ENCODE measurements at regions not wholly inside any gene's neighbourhood (a gene's known extent, or its start where the extent isn't known, plus 50 kb on each side); places are given as distances from the start of the nearest gene placed in this dataset.

DNA sequence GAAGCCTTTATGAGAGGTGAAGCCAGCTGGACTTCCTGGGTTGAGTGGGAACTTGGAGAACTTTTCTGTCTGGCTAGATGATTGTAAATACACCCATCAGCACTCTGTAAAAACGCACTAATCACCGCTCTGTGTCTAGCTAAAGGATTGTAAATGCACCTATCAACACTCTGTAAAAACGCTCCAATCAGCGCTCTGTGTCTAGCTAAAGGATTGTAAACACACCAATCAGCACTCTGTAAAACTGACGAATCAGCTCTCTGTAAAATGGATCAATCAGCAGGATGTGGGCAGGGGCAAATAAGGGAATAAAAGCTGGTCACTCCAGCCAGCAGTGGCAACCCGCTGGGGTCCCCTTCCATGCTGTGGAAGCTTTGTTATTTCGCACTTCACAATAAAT lies 163.6 kb upstream of the SLC39A10 start:
- intact Hi-C loops (cut with DNase I) = no loop called here
- no peaks in the 10 kb centered on the region for H3K27me3 ChIP-seq (ENCODE audit: control insufficient read depth, insufficient read depth)
- 96% methylated on average over 7 of the region's 7 CpGs for WGBS
- H3K4me1 ChIP-seq (ENCODE audit: control insufficient read depth, insufficient read depth, low read length) = no peaks in the 10 kb centered on the region
- no peak overlapping the region for H3K4me3 ChIP-seq (ENCODE audit: low read length)
- no peak for ATAC-seq
- DNase-seq = no peak
- no peak overlapping the region for H3K27ac ChIP-seq (ENCODE audit: low read length)
- no peaks in the 10 kb centered on the region for H3K9me3 ChIP-seq (ENCODE audit: control insufficient read depth, low read length)

DNA sequence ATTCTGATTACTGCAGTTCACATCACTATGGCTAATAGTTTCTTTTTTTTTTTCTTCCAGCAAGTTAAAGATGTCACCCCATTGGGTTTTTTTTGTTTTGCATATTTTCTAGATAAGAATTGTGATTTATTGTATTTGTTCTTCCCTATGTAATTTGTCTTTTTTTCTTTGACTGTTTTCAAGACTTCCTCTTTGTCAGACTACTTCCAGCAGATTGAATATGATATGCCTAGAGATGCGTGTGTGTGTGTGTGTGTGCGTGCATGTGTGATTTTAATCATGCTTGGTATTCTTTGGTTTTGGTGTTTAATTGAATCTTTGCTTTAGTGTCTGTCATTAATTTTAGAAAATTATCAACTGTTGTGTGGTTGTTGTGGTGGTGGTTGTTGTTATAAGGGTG lies 166.7 kb upstream of the SLC39A10 start:
- intact Hi-C loops (cut with DNase I) = no loop called here
- no peaks in the 10 kb centered on the region for H3K27me3 ChIP-seq (ENCODE audit: control insufficient read depth, insufficient read depth)
- WGBS = 92% methylated on average over 2 of the region's 2 CpGs
- no peaks in the 10 kb centered on the region for H3K9me3 ChIP-seq (ENCODE audit: control insufficient read depth, low read length)
- H3K27ac ChIP-seq (ENCODE audit: low read length) = no peak overlapping the region
- no peak for ATAC-seq
- DNase-seq = no peak
- no peak overlapping the region for H3K4me3 ChIP-seq (ENCODE audit: low read length)
- no peaks in the 10 kb centered on the region for H3K4me1 ChIP-seq (ENCODE audit: control insufficient read depth, insufficient read depth, low read length)

DNA sequence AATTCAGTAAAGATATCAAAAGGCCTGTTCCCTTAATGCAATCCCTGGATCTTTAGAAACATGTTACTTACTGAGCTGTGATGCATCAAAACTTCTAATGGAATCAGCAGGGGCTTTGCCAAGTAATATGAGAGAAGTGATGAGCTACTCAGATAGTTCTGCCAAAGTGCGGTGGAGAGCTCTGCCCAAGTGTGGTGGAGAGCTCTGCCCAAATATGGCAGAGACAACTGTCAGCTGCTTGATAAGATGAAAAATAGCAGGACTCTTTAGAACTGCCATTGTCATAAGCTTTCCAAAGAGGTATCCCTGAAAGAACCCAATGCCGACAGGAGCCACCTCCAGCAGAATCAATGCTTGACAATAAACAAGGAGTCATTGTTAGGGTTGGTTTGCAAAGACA lies 167.9 kb upstream of the SLC39A10 start:
- 58% methylated on average over 2 of the region's 2 CpGs for WGBS
- Histone ChIP-seq H3K27me3 (ENCODE audit: control insufficient read depth, insufficient read depth) (no peaks in the 10 kb centered on the region), H3K4me3 (ENCODE audit: low read length) (no peak overlapping the region), H3K27ac (ENCODE audit: low read length) (no peak overlapping the region), H3K4me1 (ENCODE audit: control insufficient read depth, insufficient read depth, low read length) (no peaks in the 10 kb centered on the region), H3K9me3 (ENCODE audit: control insufficient read depth, low read length) (no peaks in the 10 kb centered on the region)
- intact Hi-C loops (cut with DNase I) = no loop called here
- peak in 1 of 2 donors; percentile 48 for ATAC-seq
- DNase-seq = no peak

DNA sequence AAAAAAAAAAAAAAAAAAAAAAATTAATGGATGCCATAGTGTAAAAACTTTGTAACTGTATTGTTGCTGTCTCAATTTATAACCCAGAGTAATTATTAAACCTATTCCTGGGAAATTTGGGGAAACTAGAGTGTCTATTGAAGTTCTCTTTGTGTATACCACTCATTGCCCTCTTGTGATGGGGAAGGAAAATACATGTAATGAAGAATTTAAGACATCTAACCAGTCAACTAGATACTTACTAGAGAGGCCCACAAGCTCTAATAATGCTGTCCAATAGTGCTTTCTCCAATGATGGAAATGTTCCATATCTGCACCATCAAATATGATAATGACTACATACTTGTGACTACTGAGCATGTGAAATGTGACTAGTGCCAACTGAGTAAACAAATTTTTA lies 168.5 kb upstream of the SLC39A10 start:
- intact Hi-C loops (cut with DNase I) = no loop called here
- Histone ChIP-seq H3K9me3 (ENCODE audit: control insufficient read depth, low read length) (no peaks in the 10 kb centered on the region), H3K27ac (ENCODE audit: low read length) (no peak overlapping the region), H3K4me3 (ENCODE audit: low read length) (no peak overlapping the region), H3K27me3 (ENCODE audit: control insufficient read depth, insufficient read depth) (no peaks in the 10 kb centered on the region), H3K4me1 (ENCODE audit: control insufficient read depth, insufficient read depth, low read length) (no peaks in the 10 kb centered on the region)
- DNase-seq = no peak
- ATAC-seq = no peak

DNA sequence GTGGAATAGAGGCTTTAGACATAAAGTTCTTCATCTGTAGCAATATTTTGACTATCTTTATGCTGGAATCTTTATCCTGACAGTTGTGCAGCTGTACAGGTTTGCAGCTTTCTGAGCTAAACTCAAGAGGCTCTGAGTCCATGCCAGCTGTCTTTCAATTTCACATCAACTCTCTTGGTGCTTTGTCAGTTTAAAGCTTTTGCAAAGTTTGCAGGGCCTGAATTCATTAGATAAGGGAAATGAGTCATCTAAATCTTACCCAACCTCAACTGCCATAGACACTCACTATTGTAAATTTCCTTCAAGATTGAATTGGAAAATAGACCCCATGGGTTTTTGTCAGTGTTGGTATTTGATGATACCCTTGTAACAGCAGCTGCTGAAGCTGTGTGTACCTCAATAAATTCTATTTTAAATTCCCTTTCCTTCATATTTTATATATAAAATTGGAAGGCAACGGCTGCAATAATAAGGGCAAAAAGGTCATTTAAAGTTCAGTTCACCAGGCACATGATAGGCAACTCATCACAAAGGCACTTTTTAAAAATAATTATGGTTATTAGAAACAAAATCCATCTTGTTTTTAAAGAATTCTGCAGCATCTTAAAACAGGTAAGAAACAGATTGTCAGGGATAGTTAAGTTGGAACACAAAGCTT lies 169.9 kb upstream of the SLC39A10 start:
- no peak for DNase-seq

DNA sequence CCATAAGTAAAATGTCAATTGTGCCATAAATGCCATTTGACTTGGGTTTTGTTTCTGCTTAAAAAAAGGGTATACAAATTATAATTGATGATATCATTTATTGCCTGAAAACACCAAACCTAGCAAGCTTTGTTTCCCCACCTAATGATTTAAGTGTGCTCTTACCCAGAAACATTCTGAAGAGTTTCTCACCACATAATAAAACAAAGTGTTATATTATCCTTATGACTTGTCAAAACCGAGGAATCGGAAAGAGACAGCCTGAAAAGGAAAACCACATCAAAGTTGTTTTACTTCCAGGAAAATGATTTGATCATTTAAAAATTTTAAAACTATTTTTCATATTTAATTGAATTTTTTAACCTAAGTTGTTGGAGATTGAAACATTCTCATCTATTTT lies 170.5 kb upstream of the SLC39A10 start:
- Histone ChIP-seq H3K9me3 (ENCODE audit: control insufficient read depth, low read length) (no peaks in the 10 kb centered on the region), H3K27me3 (ENCODE audit: control insufficient read depth, insufficient read depth) (no peaks in the 10 kb centered on the region), H3K4me3 (ENCODE audit: low read length) (no peak overlapping the region), H3K4me1 (ENCODE audit: control insufficient read depth, insufficient read depth, low read length) (no peaks in the 10 kb centered on the region), H3K27ac (ENCODE audit: low read length) (no peak overlapping the region)
- DNase-seq (no peak), ATAC-seq (no peak)
- 81% methylated on average over 2 of the region's 2 CpGs for WGBS
- intact Hi-C loops (cut with DNase I) = no loop called here

More for the DNA sequence above, 169.9 kb upstream of the SLC39A10 start:
- no peaks in the 10 kb centered on the region for H3K27me3 ChIP-seq (ENCODE audit: control insufficient read depth, insufficient read depth)
- intact Hi-C loops (cut with DNase I) = no loop called here
- H3K27ac ChIP-seq (ENCODE audit: low read length) = no peak overlapping the region
- ATAC-seq = peak in 1 of 2 donors; percentile 40
- no peaks in the 10 kb centered on the region for H3K9me3 ChIP-seq (ENCODE audit: control insufficient read depth, low read length)
- no peak overlapping the region for H3K4me3 ChIP-seq (ENCODE audit: low read length)
- 41% methylated on average over 1 of the region's 1 CpG for WGBS
- H3K4me1 ChIP-seq (ENCODE audit: control insufficient read depth, insufficient read depth, low read length) = no peaks in the 10 kb centered on the region

DNA sequence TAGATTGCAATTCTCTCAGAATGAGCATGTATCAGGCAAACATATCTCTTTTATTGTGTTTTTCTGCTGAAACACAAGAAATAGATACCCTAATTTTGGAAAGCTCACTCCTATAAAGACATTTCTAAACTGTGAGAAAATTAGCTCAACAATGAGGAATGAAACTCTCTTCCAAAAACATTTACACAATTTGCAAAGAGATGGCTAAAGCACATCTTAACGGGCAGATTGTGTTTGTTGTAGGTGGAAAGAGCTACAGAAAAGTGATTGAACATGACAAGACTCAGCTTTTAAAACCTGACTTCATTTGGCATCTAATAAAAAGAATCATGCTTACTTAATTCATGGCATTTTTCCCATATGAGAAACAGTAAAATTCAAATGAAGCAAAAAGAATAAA lies 175.0 kb upstream of the SLC39A10 start:
- Histone ChIP-seq H3K4me1 (ENCODE audit: control insufficient read depth, insufficient read depth, low read length) (no peaks in the 10 kb centered on the region), H3K9me3 (ENCODE audit: control insufficient read depth, low read length) (no peaks in the 10 kb centered on the region), H3K27ac (ENCODE audit: low read length) (no peak overlapping the region), H3K4me3 (ENCODE audit: low read length) (no peak overlapping the region), H3K27me3 (ENCODE audit: control insufficient read depth, insufficient read depth) (no peaks in the 10 kb centered on the region)
- DNase-seq (no peak), ATAC-seq (no peak)
- intact Hi-C loops (cut with DNase I) = no loop called here
- WGBS = 57% methylated on average over 1 of the region's 1 CpG

DNA sequence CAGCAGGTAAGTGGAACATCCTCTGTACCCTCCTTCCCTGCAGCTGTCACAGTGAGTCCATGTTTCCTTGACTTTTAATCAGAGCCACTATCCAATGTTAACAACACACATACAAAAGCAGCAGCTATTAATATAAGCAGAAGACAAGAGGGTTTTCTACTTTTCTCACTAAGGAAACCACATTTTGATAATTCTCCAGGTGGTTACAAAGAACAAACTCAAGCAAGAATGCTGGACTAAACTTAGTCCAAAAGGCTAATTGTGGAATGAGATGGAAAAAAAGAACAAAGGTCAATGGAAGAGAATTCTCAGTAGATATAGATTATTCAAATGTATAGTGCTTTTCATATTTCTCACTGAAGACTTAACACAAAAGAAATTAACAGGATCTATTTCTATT lies 176.9 kb upstream of the SLC39A10 start:
- DNase-seq (no peak), ATAC-seq (no peak)
- no peak overlapping the region for H3K4me3 ChIP-seq (ENCODE audit: low read length)
- H3K9me3 ChIP-seq (ENCODE audit: control insufficient read depth, low read length) = no peaks in the 10 kb centered on the region
- H3K27me3 ChIP-seq (ENCODE audit: control insufficient read depth, insufficient read depth) = no peaks in the 10 kb centered on the region
- intact Hi-C loops (cut with DNase I) = no loop called here
- H3K4me1 ChIP-seq (ENCODE audit: control insufficient read depth, insufficient read depth, low read length) = no peaks in the 10 kb centered on the region
- no peak overlapping the region for H3K27ac ChIP-seq (ENCODE audit: low read length)

DNA sequence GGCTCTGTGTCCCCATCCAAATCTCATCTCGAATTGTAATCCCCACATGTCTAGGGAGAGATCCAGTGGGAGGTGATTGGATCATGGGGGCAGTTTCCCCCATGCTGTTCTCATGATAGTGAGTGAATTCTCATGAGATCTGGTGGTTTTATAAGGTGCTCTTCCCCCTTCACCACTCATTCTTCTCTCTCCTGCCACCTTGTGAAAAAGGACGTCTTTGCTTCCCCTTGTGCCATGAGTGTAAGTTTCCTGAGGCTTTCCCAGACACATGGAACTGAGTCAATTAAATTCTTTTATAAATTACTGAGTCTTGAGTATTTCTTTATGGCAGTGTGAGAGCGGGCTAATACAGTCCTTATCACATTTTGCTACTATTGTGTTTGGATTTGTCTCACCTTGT lies 177.6 kb upstream of the SLC39A10 start:
- intact Hi-C loops (cut with DNase I) = no loop called here
- no peaks in the 10 kb centered on the region for H3K27me3 ChIP-seq (ENCODE audit: control insufficient read depth, insufficient read depth)
- no peak for ATAC-seq
- DNase-seq = no peak
- no peak overlapping the region for H3K4me3 ChIP-seq (ENCODE audit: low read length)
- no peaks in the 10 kb centered on the region for H3K4me1 ChIP-seq (ENCODE audit: control insufficient read depth, insufficient read depth, low read length)
- WGBS = 79% methylated on average over 3 of the region's 3 CpGs
- no peak overlapping the region for H3K27ac ChIP-seq (ENCODE audit: low read length)
- H3K9me3 ChIP-seq (ENCODE audit: control insufficient read depth, low read length) = no peaks in the 10 kb centered on the region

DNA sequence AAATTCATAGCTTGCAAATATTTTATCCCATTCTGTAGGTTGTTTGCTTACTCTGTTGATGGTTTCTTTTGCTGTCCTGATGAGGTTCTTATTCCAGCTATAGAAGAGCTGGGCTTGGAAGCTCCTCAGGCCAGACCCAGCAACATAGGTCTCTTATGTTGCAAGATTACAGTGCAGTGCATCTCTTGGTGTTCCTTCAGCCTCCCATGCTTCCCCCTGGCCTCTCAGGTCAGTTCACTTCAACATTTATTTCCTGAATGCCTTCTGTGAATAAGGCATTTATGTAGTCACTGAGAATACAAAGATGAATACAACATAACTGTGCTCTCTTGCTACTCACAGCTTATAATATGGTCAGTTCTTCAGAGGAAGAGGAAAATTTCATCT lies 179.0 kb upstream of the SLC39A10 start:
- no peak overlapping the region for H3K27ac ChIP-seq (ENCODE audit: low read length)
- intact Hi-C loops (cut with DNase I) = no loop called here
- no peaks in the 10 kb centered on the region for H3K9me3 ChIP-seq (ENCODE audit: control insufficient read depth, low read length)
- H3K4me3 ChIP-seq (ENCODE audit: low read length) = no peak overlapping the region
- ATAC-seq (no peak), DNase-seq (no peak)
- H3K4me1 ChIP-seq (ENCODE audit: control insufficient read depth, insufficient read depth, low read length) = no peaks in the 10 kb centered on the region
- H3K27me3 ChIP-seq (ENCODE audit: control insufficient read depth, insufficient read depth) = no peaks in the 10 kb centered on the region

DNA sequence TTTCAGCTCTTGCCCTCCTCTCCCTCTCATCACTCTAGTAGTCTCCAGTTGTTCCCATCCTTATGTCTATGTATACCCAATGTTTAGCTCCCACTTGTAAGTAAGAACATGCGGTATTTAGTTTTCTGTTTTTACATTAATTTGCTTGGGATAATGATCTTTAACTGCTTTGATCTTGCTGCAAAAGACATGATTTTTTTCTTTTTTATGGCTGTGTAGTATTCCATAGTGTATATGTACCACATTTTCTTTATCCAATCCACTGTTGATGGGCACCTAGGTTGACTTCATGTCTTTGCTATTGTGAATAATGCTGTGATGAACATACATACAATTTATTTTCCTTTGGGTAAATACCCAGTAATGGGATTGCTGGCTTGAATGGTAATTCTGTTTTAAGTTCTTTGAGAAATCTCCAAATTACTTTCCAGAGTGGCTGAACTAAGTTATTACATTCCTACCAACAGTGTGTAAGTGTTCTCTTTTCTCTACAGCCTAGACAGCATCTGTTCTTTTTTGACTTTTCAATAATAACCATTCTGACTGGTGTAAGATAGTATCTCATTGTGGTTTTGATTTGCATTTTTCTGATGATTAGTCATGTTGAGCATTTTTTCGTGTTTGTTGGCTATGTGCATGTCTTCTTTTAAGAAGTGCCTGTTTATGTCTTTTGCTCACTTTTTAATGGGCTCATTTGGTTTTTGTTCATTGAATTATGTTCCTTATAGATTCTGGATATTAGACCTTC lies 179.6 kb upstream of the SLC39A10 start:
- intact Hi-C loops (cut with DNase I) = no loop called here
- H3K4me3 ChIP-seq (ENCODE audit: low read length) = no peak overlapping the region
- H3K27me3 ChIP-seq (ENCODE audit: control insufficient read depth, insufficient read depth) = no peaks in the 10 kb centered on the region
- no peak for DNase-seq
- ATAC-seq = no peak
- WGBS = 78% methylated on average over 2 of the region's 2 CpGs
- no peak overlapping the region for H3K27ac ChIP-seq (ENCODE audit: low read length)
- no peaks in the 10 kb centered on the region for H3K9me3 ChIP-seq (ENCODE audit: control insufficient read depth, low read length)
- H3K4me1 ChIP-seq (ENCODE audit: control insufficient read depth, insufficient read depth, low read length) = no peaks in the 10 kb centered on the region

DNA sequence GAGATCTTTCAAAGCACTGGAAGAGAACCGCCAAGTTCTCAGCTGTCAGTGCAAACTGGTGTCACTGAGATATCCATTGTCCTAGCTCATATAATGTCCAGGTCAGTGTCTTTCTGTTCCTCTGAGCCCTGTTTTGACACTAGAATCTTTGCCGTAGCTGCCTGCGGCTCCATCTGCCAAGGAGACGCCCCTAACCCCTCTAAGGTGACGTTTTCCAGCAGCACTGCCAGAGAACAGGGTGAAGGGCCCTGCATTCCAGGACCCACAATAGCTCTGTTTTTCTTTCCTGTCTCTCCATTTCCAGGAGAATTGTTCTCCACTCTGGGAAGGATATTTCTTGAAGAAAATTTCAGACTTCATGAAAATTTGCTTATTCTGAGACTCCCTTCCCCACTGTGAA lies 181.7 kb upstream of the SLC39A10 start:
- no peak for ATAC-seq
- Histone ChIP-seq H3K27me3 (ENCODE audit: control insufficient read depth, insufficient read depth) (no peaks in the 10 kb centered on the region), H3K4me1 (ENCODE audit: control insufficient read depth, insufficient read depth, low read length) (no peaks in the 10 kb centered on the region), H3K27ac (ENCODE audit: low read length) (no peak overlapping the region), H3K9me3 (ENCODE audit: control insufficient read depth, low read length) (no peaks in the 10 kb centered on the region), H3K4me3 (ENCODE audit: low read length) (no peak overlapping the region)
- 49% methylated on average over 5 of the region's 5 CpGs for WGBS
- no peak for DNase-seq
- intact Hi-C loops (cut with DNase I) = no loop called here
